Fibroblast of lung (primary cell): ENCODE measurements at regions not wholly inside any gene's neighbourhood (a gene's known extent, or its start where the extent isn't known, plus 50 kb on each side); places are given as distances from the start of the nearest gene placed in this dataset.

Experiments
- CTCF ChIP-seq, 2 donors: IDR thresholded peaks in 1 of 2; conservative IDR thresholded peaks in 1 of 2; 1 replicate in 1 of 2; 2 replicates in 1 of 2; pipeline ENCODE4 v1.5.1; 2011 to 2012; ENCODE audit warnings: low read length in 2 of 2, control low read depth in 1 of 2, inconsistent platforms in 1 of 2, low read depth in 1 of 2, mild to moderate bottlenecking in 1 of 2
- EZH2 ChIP-seq: IDR thresholded peaks from 2 replicates; pipeline ENCODE4 v1.5.1; 2012; ENCODE audit warnings: low read length, control low read depth, mild to moderate bottlenecking; ENCODE audit errors: missing control alignments

GRCh38 chr6:34638834-34639736, 57.5 kb downstream of the ILRUN start:
- TF ChIP-seq CTCF (conservative IDR thresholded peaks at IDR 0.05 in 1 of 2, IDR thresholded peaks at IDR 0.05 in 1 of 2; ENCODE audit: low read depth in 1 of 2, low read length in 2 of 2) (no peak), EZH2 (no peak)
